GM18520 (cell line): ENCODE measurements at regions not wholly inside any gene's neighbourhood (a gene's known extent, or its start where the extent isn't known, plus 50 kb on each side); places are given as distances from the start of the nearest gene placed in this dataset.
A peak's percentile ranks its signal among the peaks of the same experiment; 100 is the strongest.

Experiments used
- ATAC-seq: cut with Tn5 transposase; IDR thresholded peaks from one replicate; pipeline ENCODE4 v1.9.1; 2021; ENCODE audit not compliant: unreplicated experiment

DNA sequence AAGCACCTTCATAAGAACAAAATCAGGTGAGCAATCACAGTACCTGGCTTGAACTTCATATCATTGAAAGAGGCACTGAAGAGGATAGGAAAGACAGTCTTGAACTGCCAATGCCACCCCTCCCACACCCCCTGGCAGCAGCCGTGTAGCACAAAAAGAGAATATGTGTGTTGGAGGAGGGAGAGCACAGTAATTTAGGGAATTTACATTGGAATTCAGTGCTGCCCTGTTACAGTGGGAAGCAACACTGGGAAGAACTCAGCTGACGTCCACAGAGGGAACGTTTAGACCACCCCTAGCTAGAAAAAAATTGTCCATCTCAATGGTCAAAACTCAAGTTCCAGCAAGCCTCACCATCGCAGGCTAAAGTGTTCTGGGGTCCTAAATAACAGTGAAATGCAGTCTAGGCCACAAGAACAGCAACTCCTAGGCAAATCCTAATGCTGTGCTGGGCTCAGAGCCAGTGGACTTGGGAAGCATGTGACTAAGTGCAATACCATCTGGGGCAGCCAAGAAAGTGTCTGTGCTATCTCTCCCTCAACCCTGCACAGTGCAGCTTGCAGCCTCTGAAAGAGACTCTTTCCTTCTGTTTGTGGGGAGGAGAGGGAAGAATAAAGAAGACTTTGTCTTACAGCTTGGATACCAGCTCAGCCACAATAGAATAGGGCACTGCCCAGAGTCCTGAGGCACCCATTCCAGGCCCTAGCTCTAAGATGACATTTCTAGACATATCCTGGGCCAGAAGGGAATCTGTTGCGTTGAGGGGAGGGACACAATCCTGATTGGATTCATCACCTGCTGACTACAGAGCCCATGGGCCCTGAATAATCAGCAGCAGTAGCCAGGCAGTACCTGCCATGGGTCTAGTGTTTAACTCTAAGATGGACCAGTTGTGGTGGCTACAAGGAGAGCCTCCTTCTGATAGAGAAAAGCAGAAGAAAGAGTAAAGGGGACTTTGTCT, 62.1 kb upstream of the VLDLR start:
- no peak for ATAC-seq

DNA sequence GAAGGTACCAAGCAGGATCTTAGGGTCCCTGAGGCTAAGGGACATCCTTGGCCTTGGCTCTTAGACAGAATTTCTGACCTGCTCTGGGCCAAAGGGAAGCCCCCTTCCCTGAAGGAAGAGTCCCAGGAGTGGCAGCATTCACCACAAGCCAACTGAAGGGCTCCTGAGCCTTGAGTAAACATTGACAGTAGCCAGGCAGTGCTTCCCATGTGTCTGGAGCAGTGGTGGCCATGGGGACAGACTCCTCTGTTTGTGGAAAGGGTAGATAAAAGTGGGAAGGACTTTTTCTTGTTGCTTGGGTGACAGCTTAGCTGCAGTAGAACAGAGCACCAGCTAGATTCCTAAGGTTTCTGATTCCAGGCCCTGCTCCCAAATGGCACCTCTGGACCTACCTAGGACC, 61.4 kb upstream of the VLDLR start:
- no peak for ATAC-seq

DNA sequence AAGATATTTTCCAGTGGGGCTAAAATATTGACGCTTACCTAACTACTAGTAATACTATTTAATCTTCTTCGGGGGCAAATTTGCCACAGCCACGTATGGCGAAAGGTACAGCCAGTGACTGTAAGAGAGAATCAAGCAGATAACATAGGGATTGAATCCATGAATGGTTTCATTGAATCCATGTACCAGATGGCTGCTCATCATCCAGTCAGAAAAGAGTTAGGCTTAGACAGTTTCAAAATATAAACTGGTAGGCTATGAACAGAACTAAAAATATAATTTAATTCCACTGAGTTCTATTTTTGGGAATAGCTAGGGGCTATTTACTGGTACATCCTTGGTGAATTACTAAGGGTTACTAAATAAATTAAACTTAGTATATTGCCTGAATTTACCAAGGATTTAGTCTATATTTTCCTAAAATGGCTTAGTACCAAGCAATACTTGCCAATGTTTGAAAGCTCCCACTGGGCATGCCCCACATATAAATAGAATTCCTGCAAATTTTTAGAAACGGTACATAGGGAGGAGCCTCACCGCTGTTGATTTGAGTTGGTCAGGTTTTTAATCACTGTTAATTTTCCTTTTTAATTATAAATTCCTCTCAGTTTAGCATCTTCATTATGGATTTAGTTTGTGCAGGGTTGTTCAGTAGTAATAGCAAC, 55.8 kb upstream of the VLDLR start:
- ATAC-seq: no peak

DNA sequence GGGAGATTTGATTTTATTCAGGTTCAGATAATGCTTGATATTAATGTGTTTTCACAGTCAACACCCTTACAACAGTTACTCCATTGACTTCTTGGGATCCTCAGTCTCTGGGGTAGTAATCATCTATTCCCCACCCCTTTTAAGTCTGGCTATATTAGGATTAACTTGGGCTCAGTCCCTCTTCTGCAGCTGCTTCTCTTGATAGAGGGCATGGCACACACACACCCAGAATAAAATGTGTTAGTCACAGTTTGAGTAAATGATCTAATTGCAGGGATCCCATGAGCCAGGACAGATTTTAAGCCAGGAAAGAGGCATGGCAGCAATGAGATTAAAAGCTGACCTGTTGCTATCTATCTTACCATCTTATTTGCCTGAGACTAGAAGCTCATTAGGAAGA, 53.7 kb upstream of the VLDLR start:
- no peak for ATAC-seq

DNA sequence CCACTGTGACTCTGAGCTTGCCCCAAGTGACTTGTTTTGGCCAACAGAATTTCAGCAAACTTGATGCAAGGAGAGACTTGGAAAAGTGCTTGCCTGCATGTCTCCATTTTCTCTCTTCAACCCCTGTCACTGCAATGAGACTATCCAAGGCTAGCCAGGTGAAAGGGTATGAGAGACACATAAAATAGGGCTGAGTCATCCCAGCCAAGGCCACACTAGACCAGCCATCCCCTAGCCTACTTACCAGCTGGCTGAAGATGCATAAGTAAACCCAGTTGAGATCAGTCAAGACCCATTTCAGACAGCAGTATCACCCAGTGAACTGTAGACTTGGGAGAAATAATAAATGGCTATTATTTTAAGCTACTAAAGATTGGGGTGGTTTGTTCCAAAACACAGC, 52.9 kb upstream of the VLDLR start:
- ATAC-seq: no peak

DNA sequence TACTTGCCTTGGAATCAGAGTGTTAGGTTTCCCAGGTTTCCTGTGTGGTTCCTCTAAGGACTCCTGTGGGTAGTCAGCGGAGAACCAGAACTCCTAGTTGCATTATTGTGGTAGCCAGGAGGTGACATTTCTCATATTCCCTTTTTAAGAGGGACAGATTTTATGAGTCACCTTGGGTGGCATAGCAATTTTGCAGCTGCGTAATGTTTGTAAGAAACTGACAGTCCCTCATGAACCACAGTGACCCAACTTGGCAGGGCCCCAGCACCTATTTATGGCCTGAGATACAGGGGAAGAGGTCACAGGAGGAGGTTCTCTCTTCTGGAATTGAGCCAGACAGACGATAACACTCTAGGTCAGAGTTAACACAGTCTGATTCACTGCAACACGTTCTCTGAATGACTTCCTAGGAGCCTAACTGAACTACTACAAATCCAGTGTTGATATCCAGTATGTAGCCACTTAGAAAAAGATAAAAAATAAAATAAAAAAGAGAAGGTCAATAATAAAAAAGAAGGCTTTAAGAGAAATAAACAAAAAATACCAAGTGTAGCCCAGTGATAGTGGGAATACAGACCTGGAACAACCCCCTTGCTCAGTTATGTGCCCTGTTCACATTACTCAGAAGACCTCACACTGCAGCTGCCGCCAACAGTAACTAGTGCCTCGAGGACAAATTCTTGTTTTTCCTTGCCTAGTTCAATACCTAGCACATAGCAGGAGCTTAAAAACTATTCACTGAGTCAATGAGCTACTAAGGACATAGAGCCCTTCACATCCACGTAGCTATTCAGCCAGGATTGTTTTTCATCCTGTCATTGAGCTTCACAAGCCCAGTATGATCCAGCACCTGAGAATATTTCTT, 50.7 kb upstream of the VLDLR start:
- peak; percentile 78 for ATAC-seq
